HepG2 (cell line): ENCODE measurements at regions not wholly inside any gene's neighbourhood (a gene's known extent, or its start where the extent isn't known, plus 50 kb on each side); places are given as distances from the start of the nearest gene placed in this dataset.

ENCODE experiments used
- CEBPB ChIP-seq: IDR thresholded peaks from 2 replicates; pipeline ENCODE4 v1.6.1; 2011; ENCODE audit warnings: low read depth, low read length, improper control_type of control experiment, borderline replicate concordance
- GATA4 ChIP-seq: sonication (generic); IDR thresholded peaks from 2 replicates; pipeline ENCODE4 v1.6.1; 2016; ENCODE audit warnings: antibody characterized with exemption, low read depth, borderline replicate concordance
- HIVEP1 ChIP-seq: sonication (generic); formaldehyde crosslinking; IDR thresholded peaks from 2 replicates; pipeline ENCODE4 v1.4.0; 2020; ENCODE audit warnings: mild to moderate bottlenecking, missing genetic modification reagents
- HMGXB4 ChIP-seq, 2 experiments: sonication (generic) in 1 of 2; formaldehyde crosslinking in 1 of 2; IDR thresholded peaks; 2 replicates each; pipeline versions ENCODE4 v1.4.0 to v1.6.1; 2018 to 2020; ENCODE audit warnings: missing genetic modification reagents in 2 of 2, borderline replicate concordance in 1 of 2, low read depth in 1 of 2, mild to moderate bottlenecking in 1 of 2, missing biosample characterization in 1 of 2
- ISL2 ChIP-seq: sonication (generic); formaldehyde crosslinking; IDR thresholded peaks from 2 replicates; pipeline ENCODE4 v1.5.0; 2020; ENCODE audit warnings: missing genetic modification reagents
- KLF15 ChIP-seq: sonication (generic); formaldehyde crosslinking; IDR thresholded peaks from 2 replicates; pipeline ENCODE4 v1.8.1; 2023; ENCODE audit warnings: borderline replicate concordance, mild to moderate bottlenecking, inconsistent platforms, missing genetic modification reagents, mixed read lengths
- MLX ChIP-seq: IDR thresholded peaks from 2 replicates; pipeline ENCODE4 v1.6.1; 2016
- NCOA2 ChIP-seq: sonication (generic); formaldehyde crosslinking; IDR thresholded peaks from 2 replicates; pipeline ENCODE4 v1.8.0; 2022; ENCODE audit warnings: inconsistent platforms
- RARA ChIP-seq: IDR thresholded peaks from 2 replicates; pipeline ENCODE4 v1.6.1; 2016; ENCODE audit warnings: missing genetic modification reagents, missing compliant biosample characterization
- SALL2 ChIP-seq: sonication (generic); formaldehyde crosslinking; IDR thresholded peaks from 2 replicates; pipeline ENCODE4 v1.8.1; 2023; ENCODE audit warnings: mild to moderate bottlenecking, missing genetic modification reagents, inconsistent platforms
- SOX13 ChIP-seq, 3 experiments: fragments of 450-650 bp in 1 of 3; sonication (generic) in 1 of 3; formaldehyde crosslinking in 1 of 3; IDR thresholded peaks in 2 of 3; conservative IDR thresholded peaks in 1 of 3; 2 replicates each; pipeline versions ENCODE4 v1.5.0 to v1.6.1; 2016 to 2020; ENCODE audit warnings: antibody characterized with exemption in 1 of 3, mild to moderate bottlenecking in 1 of 3, missing compliant biosample characterization in 1 of 3, missing genetic modification reagents in 1 of 3, moderate library complexity in 1 of 3
- THAP11 ChIP-seq: IDR thresholded peaks from 2 replicates; pipeline ENCODE4 v1.6.1; 2016; ENCODE audit warnings: missing biosample characterization, missing genetic modification reagents
- ZBTB34 ChIP-seq: sonication (generic); formaldehyde crosslinking; IDR thresholded peaks from 2 replicates; pipeline ENCODE4 v1.8.0; 2022; ENCODE audit warnings: mild to moderate bottlenecking, missing genetic modification reagents
- ZNF12 ChIP-seq: sonication (generic); formaldehyde crosslinking; IDR thresholded peaks from 2 replicates; pipeline ENCODE4 v1.5.0; 2020; ENCODE audit warnings: missing genetic modification reagents
- ZNF275 ChIP-seq: sonication (generic); formaldehyde crosslinking; IDR thresholded peaks from 2 replicates; pipeline ENCODE4 v1.8.0; 2022; ENCODE audit warnings: missing genetic modification reagents, mild to moderate bottlenecking, inconsistent platforms, borderline replicate concordance
- ZNF3 ChIP-seq: IDR thresholded peaks from 2 replicates; pipeline ENCODE4 v1.7.0; 2017; ENCODE audit warnings: inconsistent platforms
- ZNF451 ChIP-seq: sonication (generic); formaldehyde crosslinking; IDR thresholded peaks from 2 replicates; pipeline ENCODE4 v1.5.0; 2020; ENCODE audit warnings: mild to moderate bottlenecking, missing genetic modification reagents
- ZNF737 ChIP-seq: sonication (generic); formaldehyde crosslinking; IDR thresholded peaks from 2 replicates; pipeline ENCODE4 v1.5.0; 2020; ENCODE audit warnings: missing genetic modification reagents, mild to moderate bottlenecking, borderline replicate concordance
- ZSCAN9 ChIP-seq: IDR thresholded peaks from 2 replicates; pipeline ENCODE4 v1.6.1; 2016; ENCODE audit warnings: borderline replicate concordance
- TF ChIP-seq, protein P1 (sequence below): IDR thresholded peaks from 2 replicates; pipeline ENCODE4 v1.6.1; 2012; ENCODE audit warnings: low read length, improper control_type of control experiment

- TF ChIP-seq HMGXB4 (CRISPR knock-in tag; IDR thresholded peaks at IDR 0.05; ENCODE audit: borderline replicate concordance in 1 of 2, low read depth in 1 of 2): no peak
- TF ChIP-seq ZNF12 (CRISPR knock-in tag): no peak
- peak; percentile 80 for TF ChIP-seq CEBPB
- TF ChIP-seq NCOA2 (CRISPR knock-in tag): peak; percentile 54
- peak; percentile 91 for TF ChIP-seq ZNF3 (CRISPR knock-in tag)
- TF ChIP-seq ZNF275 (CRISPR knock-in tag): no peak
- TF ChIP-seq RARA: peak; percentile 42; the same call in 1 of the 2 replicates
- no peak for TF ChIP-seq HIVEP1 (CRISPR knock-in tag)
- peak; percentile 18; the same call in 1 of the 2 replicates for TF ChIP-seq MLX (CRISPR knock-in tag)
- TF ChIP-seq SALL2 (CRISPR knock-in tag): no peak
- peak; percentile 79 for TF ChIP-seq ISL2 (CRISPR knock-in tag)
- no peak for TF ChIP-seq THAP11 (CRISPR knock-in tag)
- no peak for TF ChIP-seq KLF15 (CRISPR knock-in tag)
- TF ChIP-seq ZSCAN9 (CRISPR knock-in tag): no peak
- no peak for TF ChIP-seq ZNF737
- TF ChIP-seq SOX13 (IDR thresholded peaks at IDR 0.05): no peak
- TF ChIP-seq SOX13 (CRISPR knock-in tag; conservative IDR thresholded peaks at IDR 0.05 in 1 of 2, IDR thresholded peaks at IDR 0.05 in 1 of 2): peak in 1 of 2 experiments; percentile 45; a peak in 1 of 4 replicates
- TF ChIP-seq ZNF451 (CRISPR knock-in tag): no peak
- TF ChIP-seq, protein P1, sequence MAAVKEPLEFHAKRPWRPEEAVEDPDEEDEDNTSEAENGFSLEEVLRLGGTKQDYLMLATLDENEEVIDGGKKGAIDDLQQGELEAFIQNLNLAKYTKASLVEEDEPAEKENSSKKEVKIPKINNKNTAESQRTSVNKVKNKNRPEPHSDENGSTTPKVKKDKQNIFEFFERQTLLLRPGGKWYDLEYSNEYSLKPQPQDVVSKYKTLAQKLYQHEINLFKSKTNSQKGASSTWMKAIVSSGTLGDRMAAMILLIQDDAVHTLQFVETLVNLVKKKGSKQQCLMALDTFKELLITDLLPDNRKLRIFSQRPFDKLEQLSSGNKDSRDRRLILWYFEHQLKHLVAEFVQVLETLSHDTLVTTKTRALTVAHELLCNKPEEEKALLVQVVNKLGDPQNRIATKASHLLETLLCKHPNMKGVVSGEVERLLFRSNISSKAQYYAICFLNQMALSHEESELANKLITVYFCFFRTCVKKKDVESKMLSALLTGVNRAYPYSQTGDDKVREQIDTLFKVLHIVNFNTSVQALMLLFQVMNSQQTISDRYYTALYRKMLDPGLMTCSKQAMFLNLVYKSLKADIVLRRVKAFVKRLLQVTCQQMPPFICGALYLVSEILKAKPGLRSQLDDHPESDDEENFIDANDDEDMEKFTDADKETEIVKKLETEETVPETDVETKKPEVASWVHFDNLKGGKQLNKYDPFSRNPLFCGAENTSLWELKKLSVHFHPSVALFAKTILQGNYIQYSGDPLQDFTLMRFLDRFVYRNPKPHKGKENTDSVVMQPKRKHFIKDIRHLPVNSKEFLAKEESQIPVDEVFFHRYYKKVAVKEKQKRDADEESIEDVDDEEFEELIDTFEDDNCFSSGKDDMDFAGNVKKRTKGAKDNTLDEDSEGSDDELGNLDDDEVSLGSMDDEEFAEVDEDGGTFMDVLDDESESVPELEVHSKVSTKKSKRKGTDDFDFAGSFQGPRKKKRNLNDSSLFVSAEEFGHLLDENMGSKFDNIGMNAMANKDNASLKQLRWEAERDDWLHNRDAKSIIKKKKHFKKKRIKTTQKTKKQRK: no peak
- peak; percentile 45; the same call in 1 of the 2 replicates for TF ChIP-seq GATA4
- no peak for TF ChIP-seq ZBTB34 (CRISPR knock-in tag)
Observed at GRCh38 chr14:53851394-53852090, 105.1 kb downstream of the BMP4 start (continued).
